Keratinocyte (primary cell): ENCODE measurements at regions not wholly inside any gene's neighbourhood (a gene's known extent, or its start where the extent isn't known, plus 50 kb on each side); places are given as distances from the start of the nearest gene placed in this dataset.

Experiments
- DNase-seq: peaks from one replicate; pipeline ENCODE4 v3.0.0-alpha.2; 2011; ENCODE audit warnings: low read depth, missing footprints, low spot score
- FAIRE-seq: peaks from 2 replicates; lab custom pipeline; 2011; peaks lifted over from hg19 to GRCh38; lab: Jason Lieb, UNC
- H2AFZ ChIP-seq: 2 replicates; pipeline ENCODE4 v1.6.0; 2012; ENCODE audit warnings: low read length, control low read depth, inconsistent platforms; ENCODE audit not compliant: control insufficient read depth
- H3K27ac ChIP-seq: 2 replicates; pipeline ENCODE4 v1.5.1; 2011; ENCODE audit warnings: low read length; ENCODE audit not compliant: control insufficient read depth, insufficient read depth
- H3K27me3 ChIP-seq: 3 replicates; pipeline ENCODE4 v1.6.0; 2011; ENCODE audit warnings: low read length; ENCODE audit not compliant: control insufficient read depth, insufficient read depth; ENCODE audit errors: extremely low read depth
- H3K36me3 ChIP-seq, 2 experiments: 2 replicates in 1 of 2; 3 replicates in 1 of 2; pipeline ENCODE4 v1.5.1; 2011; ENCODE audit warnings: low read length in 2 of 2, mild to moderate bottlenecking in 1 of 2; ENCODE audit not compliant: control insufficient read depth in 2 of 2, insufficient read depth in 2 of 2; ENCODE audit errors: extremely low read depth in 1 of 2
- H3K4me1 ChIP-seq: 3 replicates; pipeline ENCODE4 v1.5.1; 2011; ENCODE audit warnings: low read length; ENCODE audit not compliant: control insufficient read depth, insufficient read depth; ENCODE audit errors: extremely low read depth
- H3K4me2 ChIP-seq: 3 replicates; pipeline ENCODE4 v1.6.0; 2011; ENCODE audit warnings: low read depth, low read length; ENCODE audit not compliant: control insufficient read depth, insufficient read depth; ENCODE audit errors: extremely low read depth
- H3K4me3 ChIP-seq, 3 experiments: fragments of 200-600 bp in 1 of 3; sonication (generic) in 1 of 3; 2 replicates in 2 of 3; 3 replicates in 1 of 3; pipeline ENCODE4 v1.5.1; 2011 to 2016; ENCODE audit warnings: low read length in 3 of 3, mild to moderate bottlenecking in 3 of 3, control low read depth in 2 of 3, inconsistent platforms in 1 of 3, low read depth in 1 of 3, mixed read lengths in 1 of 3, mixed run types in 1 of 3, moderate library complexity in 1 of 3; ENCODE audit not compliant: control insufficient read depth in 2 of 3, insufficient read depth in 2 of 3; ENCODE audit errors: extremely low read depth in 1 of 3
- H3K79me2 ChIP-seq: 2 replicates; pipeline ENCODE4 v1.6.0; 2012; ENCODE audit warnings: low read length; ENCODE audit not compliant: control insufficient read depth, insufficient read depth
- H3K9ac ChIP-seq: 3 replicates; pipeline ENCODE4 v1.6.0; 2011; ENCODE audit warnings: low read length; ENCODE audit not compliant: control insufficient read depth, insufficient read depth; ENCODE audit errors: extremely low read depth
- H3K9me1 ChIP-seq: 3 replicates; pipeline ENCODE4 v1.6.0; 2011; ENCODE audit warnings: low read length; ENCODE audit not compliant: control insufficient read depth, insufficient read depth; ENCODE audit errors: extremely low read depth
- H3K9me3 ChIP-seq: 2 replicates; pipeline ENCODE4 v1.5.1; 2012; ENCODE audit warnings: low read depth, low read length; ENCODE audit not compliant: control insufficient read depth
- H4K20me1 ChIP-seq: 3 replicates; pipeline ENCODE4 v1.6.0; 2011; ENCODE audit warnings: low read length; ENCODE audit not compliant: control insufficient read depth, insufficient read depth; ENCODE audit errors: extremely low read depth
- CTCF ChIP-seq, 3 experiments: IDR thresholded peaks in 1 of 3; conservative IDR thresholded peaks in 1 of 3; optimal IDR thresholded peaks in 1 of 3; 2 replicates in 2 of 3; 3 replicates in 1 of 3; pipeline versions ENCODE3 to v1.5.1; 2011; ENCODE audit warnings: low read length in 3 of 3, mild to moderate bottlenecking in 3 of 3, moderate library complexity in 2 of 3, control low read depth in 1 of 3, inconsistent platforms in 1 of 3; ENCODE audit not compliant: insufficient read depth in 2 of 3; ENCODE audit errors: extremely low read depth in 1 of 3
- EZH2 ChIP-seq: IDR thresholded peaks from one replicate; pipeline ENCODE4 v1.6.1; 2012; ENCODE audit warnings: inconsistent platforms, mild to moderate bottlenecking, low read length, moderate library complexity
- dilution Hi-C: fragments of 300-500 bp; cut with MboI; formaldehyde crosslinking; loops from one replicate; pipeline ENCODE4 v1.7.0; 2020; ENCODE audit warnings: low sequenced_read_pairs; ENCODE audit not compliant: extremely low pct_ligation_motif_present

GRCh38 chr12:34304546-34304945, 282.2 kb downstream of the ALG10 start:
- no peak overlapping the region for H3K27ac ChIP-seq
- H3K4me2 ChIP-seq = no peak overlapping the region
- no peak overlapping the region for H3K9ac ChIP-seq
- H3K9me1 ChIP-seq = no peaks in the 10 kb centered on the region
- no peak for FAIRE-seq
- H3K36me3 ChIP-seq = no peaks in the 10 kb centered on the region
- peaks cover 17% of the 10 kb centered on the region for H3K9me3 ChIP-seq
- H4K20me1 ChIP-seq = no peaks in the 10 kb centered on the region
- dilution Hi-C loops = no loop called here
- no peaks in the 10 kb centered on the region for H3K27me3 ChIP-seq
- no peak overlapping the region for H2AFZ ChIP-seq
- no peaks in the 10 kb centered on the region for H3K4me1 ChIP-seq
- TF ChIP-seq CTCF (optimal IDR thresholded peaks at IDR 0.05 in 1 of 3, IDR thresholded peaks at IDR 0.05 in 1 of 3, conservative IDR thresholded peaks at IDR 0.05 in 1 of 3; ENCODE audit: extremely low read depth in 1 of 3, insufficient read depth in 2 of 3, low read length in 3 of 3) (no peak), EZH2 (no peak)
- no peak overlapping the region for H3K4me3 ChIP-seq
- H3K79me2 ChIP-seq = no peaks in the 10 kb centered on the region
- no peak for DNase-seq

GRCh38 chr12:34305176-34305575, 282.9 kb downstream of the ALG10 start:
- H3K4me2 ChIP-seq = no peak overlapping the region

More at GRCh38 chr12:34305176-34305575, 282.9 kb downstream of the ALG10 start:
- Histone ChIP-seq H3K9me3 (peaks cover 14% of the 10 kb centered on the region), H3K9me1 (no peaks in the 10 kb centered on the region), H3K27ac (no peak overlapping the region), H3K27me3 (no peaks in the 10 kb centered on the region), H3K4me1 (no peaks in the 10 kb centered on the region), H3K9ac (no peak overlapping the region), H2AFZ (no peak overlapping the region), H3K79me2 (no peaks in the 10 kb centered on the region), H3K4me3 (no peak overlapping the region), H4K20me1 (no peaks in the 10 kb centered on the region), H3K36me3 (no peaks in the 10 kb centered on the region)
- DNase-seq (no peak), FAIRE-seq (no peak)
- dilution Hi-C loops = no loop called here
- no peak for TF ChIP-seq EZH2
- TF ChIP-seq CTCF (optimal IDR thresholded peaks at IDR 0.05 in 1 of 3, IDR thresholded peaks at IDR 0.05 in 1 of 3, conservative IDR thresholded peaks at IDR 0.05 in 1 of 3; ENCODE audit: extremely low read depth in 1 of 3, insufficient read depth in 2 of 3, low read length in 3 of 3) = no peak
